VCaP (cell line): ENCODE measurements at regions not wholly inside any gene's neighbourhood (a gene's known extent, or its start where the extent isn't known, plus 50 kb on each side); places are given as distances from the start of the nearest gene placed in this dataset.
"Not testable (repeated sequence)": the region's sequence is repeated elsewhere in the genome, so short reads cannot be mapped to it uniquely, and the experiment has no call there.

Source experiments
- H3K27ac ChIP-seq: fragments of 450-650 bp; 2 replicates; pipeline ENCODE4 v1.5.1; 2017
- TF ChIP-seq, protein P1 (sequence below): fragments of 450-650 bp; conservative IDR thresholded peaks from 2 replicates; pipeline ENCODE4 v1.5.1; 2017; ENCODE audit warnings: mild to moderate bottlenecking, moderate library complexity

DNA sequence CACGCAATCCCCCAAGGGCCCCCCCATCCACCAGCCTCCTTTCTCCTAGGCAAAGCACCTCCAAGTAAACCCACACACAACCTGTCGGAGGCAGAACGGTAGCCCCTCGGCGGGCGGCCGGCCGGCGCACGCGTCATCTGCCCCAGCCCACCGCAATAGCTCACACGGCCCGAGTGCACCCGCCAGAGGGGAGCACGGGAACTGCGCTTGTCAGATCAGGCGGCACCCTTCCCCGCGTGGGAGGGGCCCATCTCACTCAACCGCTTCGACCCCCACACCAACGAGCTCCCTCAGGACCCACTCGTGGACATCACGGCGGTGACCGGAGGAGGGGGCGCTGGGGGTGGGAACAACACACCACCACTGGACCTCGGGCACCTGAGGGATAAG lies 767.9 kb upstream of the DEFB115 start:
- H3K27ac ChIP-seq = no peak overlapping the region
- TF ChIP-seq, protein P1, sequence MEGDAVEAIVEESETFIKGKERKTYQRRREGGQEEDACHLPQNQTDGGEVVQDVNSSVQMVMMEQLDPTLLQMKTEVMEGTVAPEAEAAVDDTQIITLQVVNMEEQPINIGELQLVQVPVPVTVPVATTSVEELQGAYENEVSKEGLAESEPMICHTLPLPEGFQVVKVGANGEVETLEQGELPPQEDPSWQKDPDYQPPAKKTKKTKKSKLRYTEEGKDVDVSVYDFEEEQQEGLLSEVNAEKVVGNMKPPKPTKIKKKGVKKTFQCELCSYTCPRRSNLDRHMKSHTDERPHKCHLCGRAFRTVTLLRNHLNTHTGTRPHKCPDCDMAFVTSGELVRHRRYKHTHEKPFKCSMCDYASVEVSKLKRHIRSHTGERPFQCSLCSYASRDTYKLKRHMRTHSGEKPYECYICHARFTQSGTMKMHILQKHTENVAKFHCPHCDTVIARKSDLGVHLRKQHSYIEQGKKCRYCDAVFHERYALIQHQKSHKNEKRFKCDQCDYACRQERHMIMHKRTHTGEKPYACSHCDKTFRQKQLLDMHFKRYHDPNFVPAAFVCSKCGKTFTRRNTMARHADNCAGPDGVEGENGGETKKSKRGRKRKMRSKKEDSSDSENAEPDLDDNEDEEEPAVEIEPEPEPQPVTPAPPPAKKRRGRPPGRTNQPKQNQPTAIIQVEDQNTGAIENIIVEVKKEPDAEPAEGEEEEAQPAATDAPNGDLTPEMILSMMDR = no peak

DNA sequence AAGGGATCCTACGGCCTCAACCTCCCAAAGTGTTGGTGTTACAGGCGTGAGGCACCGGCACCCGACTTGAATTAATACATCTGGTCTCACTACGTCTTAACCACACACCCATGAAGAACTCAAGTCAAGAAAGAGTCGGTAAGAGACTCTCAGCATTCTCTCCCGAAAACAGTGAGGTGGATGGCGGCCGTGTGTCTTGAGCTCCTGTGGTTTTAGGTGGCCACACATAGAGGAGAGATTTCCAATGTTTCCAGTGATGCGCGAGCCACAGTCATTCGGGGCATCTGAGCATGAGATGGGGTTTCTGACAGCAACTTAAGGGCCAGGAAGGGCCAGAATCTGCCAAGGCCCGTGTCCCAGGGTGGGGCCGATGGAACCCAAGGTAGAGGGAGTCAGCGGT lies 766.4 kb upstream of the DEFB115 start:
- TF ChIP-seq, protein P1 = no peak
- H3K27ac ChIP-seq = no peak overlapping the region

DNA sequence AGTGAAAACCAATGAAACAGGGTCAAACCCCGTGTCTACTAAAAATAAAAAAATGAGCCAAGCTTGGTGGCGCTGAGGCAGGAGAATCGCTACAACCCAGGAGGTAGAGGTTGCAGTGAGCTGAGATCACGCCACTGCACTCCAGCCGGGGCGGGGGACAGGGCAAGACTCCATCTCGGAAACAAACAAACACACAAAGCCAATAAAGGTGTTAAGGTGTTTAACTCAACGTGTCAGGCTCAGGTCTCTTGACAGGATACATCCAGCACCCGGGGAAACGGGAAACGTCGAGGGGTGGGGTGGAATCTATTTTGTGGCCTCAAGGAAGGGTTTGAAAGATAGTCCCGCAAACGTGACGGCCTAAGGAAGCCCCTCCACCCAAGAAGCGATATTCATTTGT lies 760.8 kb upstream of the DEFB115 start:
- H3K27ac ChIP-seq = not testable (repeated sequence)

DNA sequence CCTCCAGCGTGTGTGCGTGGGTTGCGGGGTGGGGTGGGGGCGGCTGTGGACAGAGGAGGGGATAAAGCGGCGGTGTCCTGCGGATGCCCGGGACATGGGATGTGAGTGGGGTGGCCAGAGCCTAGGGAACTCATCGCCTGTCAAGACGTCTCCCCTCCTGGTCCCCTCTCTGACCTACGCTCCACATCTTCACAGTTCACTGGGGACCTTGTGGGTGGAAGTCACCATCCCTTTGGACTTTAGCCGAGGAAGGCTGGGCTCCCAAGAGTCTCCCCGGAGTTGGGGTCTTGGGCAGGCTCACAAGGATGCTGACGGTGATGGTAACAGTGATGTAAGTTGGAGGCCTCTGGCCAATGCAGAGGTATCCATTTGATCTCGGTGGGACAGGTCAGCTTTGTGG lies 760.3 kb upstream of the DEFB115 start:
- H3K27ac ChIP-seq = not testable (repeated sequence)

DNA sequence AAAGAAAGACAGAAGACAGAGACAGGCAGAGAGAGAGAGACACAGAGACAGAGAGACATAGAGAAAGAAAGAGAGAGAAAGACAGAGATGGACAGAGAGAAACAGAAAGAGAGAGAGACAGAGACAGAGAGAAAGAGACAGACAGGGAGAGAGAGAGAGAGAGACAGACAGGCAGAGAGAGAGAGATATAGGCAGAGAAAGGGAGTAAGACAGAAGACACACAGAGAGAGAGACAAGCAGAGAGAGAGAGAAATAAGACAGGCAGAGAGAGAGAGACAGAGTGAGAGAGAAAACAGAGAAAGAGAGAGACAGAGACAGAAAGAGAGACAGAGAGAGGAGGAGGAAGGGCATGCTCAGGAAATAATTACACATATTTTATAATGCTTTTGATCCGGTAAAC lies 758.3 kb upstream of the DEFB115 start:
- TF ChIP-seq, protein P1 = no peak

DNA sequence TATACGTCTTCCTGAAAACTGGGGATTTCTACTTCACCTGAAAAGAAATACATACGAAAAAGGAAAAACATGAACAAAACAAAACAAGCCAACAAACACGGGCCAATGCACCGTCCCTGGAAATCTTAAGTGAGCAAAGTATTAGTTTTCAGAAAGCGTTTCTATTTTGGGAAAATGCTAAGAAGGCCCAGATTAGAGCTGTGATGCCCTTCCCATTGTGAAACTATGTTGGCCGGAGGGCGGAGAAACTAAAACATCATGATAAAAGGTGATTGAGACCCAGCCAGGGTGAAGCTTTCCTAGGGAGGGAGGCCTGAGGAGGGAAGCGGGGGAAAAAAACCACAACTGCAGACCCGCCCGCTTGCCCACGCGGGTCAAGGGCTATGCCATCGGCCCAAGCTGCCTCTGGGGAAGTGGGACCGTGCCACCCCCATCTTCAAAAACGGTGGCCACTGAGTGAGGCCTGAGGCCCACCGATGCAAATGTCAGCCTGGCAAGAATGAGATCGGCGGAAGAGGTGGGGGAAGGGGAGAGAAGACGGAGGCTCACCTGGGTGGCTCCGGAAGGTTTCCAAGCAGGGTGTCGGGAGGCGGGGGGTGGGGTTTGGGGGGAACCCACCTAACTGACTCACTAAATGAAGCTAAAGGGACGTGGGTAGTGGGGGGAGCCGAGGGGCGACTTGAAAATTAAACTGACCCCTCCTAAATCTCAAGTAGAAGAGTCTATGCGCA lies 757.6 kb upstream of the DEFB115 start:
- not testable (repeated sequence) for H3K27ac ChIP-seq

More for the DNA sequence above, 758.3 kb upstream of the DEFB115 start:
- H3K27ac ChIP-seq = no peak overlapping the region

DNA sequence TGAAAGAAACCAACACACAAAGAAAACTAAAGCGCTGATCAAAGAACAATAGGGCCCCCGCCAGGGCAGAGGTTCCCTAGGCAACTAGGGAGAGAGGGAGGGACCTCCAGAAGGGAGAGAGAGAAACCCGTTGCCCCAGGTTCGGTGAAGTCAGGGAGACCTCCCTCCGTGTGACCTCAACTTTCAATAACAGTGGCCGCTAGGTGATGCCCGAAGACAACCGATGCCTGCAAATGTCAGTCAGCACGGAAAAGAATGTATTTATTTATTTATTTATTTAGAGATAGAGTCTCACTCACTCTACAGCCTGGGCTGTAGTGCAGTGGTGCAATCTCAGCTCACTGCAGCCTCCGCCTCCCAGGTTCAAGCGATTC lies 757.0 kb upstream of the DEFB115 start:
- TF ChIP-seq, protein P1 = peak; percentile 66
- H3K27ac ChIP-seq = not testable (repeated sequence)

DNA sequence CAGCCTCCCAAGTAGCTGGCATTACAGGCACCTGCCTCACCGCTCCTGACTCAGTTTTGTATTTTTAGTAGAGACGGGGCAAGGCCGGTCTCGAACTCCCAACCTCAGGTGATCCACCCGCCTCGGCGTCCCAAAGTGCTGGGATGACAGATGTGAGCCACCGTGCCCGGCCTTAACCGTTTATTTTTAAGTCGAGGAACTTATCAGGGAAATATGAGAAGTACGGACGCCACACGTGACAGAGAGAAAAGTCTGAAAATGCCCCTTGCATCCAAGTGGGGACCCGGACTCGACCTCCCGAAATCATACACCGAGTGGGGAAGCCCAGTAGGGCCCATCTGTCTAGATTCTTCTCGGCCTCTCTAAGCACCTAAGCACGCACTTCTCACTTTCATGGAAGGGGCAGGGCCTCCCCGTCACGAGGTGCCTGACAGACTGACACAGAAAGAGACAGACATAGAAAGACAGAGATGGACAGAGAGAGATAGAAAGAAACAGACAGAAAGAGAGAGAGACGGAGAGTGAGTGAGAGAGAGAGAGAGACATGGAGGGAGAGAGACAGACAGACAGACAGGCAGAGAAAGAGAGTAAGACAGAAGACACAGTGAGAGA lies 756.5 kb upstream of the DEFB115 start:
- TF ChIP-seq, protein P1 = peak; percentile 21; the same call in 1 of the 2 replicates

DNA sequence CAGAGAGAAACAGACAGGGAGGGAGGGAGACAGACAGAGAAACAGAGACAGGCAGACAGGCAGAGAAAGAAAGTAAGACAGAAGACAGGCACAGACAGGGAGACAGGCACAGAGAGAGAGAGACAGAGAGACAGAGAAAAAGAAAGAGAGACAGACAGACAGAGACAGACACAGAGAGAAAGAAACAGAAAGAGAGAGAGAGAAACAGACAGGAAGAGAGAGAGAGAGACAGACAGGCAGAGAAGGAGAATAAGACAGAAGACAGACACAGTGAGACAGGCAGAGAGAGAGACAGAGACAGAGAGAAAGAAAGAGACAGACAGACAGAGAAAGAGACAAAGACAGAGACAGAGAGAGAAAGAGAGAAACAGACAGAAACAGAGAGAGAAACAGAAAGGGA lies 754.8 kb upstream of the DEFB115 start:
- H3K27ac ChIP-seq = no peak overlapping the region
- TF ChIP-seq, protein P1 = no peak

More for the DNA sequence above, 756.5 kb upstream of the DEFB115 start:
- no peak overlapping the region for H3K27ac ChIP-seq

DNA sequence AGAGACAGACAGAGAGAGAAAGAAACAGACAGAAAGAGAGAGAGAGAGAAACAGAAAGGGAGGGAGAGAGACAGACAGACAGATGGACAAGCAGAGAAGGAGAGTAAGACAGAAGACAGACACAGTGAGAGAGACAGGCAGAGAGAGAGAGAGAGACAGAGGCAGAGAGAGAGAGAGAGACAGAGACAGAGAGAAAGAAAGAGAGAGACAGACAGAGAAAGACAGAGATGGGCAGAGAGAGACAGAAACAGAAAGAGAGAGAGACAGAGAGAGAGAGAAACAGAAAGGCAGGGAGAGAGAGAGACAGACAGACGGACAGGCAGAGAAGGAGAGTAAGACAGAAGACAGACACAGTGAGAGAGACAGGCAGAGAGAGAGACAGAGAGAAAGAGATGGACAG lies 754.3 kb upstream of the DEFB115 start:
- H3K27ac ChIP-seq = not testable (repeated sequence)
